C4-2B (cell line): ENCODE measurements at regions not wholly inside any gene's neighbourhood (a gene's known extent, or its start where the extent isn't known, plus 50 kb on each side); places are given as distances from the start of the nearest gene placed in this dataset.

Experiments
- CTCF ChIP-seq: fragments of 450-650 bp; conservative IDR thresholded peaks from 2 replicates; pipeline ENCODE4 v1.5.1; 2017; ENCODE audit warnings: mild to moderate bottlenecking
- ZFX ChIP-seq: fragments of 450-650 bp; IDR thresholded peaks from 2 replicates; pipeline ENCODE4 v1.6.1; 2017

- TF ChIP-seq CTCF (no peak), ZFX (no peak)
Observed at GRCh38 chr3:117998071-117998470, 1036.6 kb downstream of the IGSF11 start.
